Prostate gland (tissue), 2 donors: ENCODE measurements at regions not wholly inside any gene's neighbourhood (a gene's known extent, or its start where the extent isn't known, plus 50 kb on each side); places are given as distances from the start of the nearest gene placed in this dataset.
"Not testable (repeated sequence)": the region's sequence is repeated elsewhere in the genome, so short reads cannot be mapped to it uniquely, and the experiment has no call there.

Experiments
- DNase-seq: peaks from one replicate; pipeline ENCODE4 v3.0.0-alpha.2; 2019; ENCODE audit warnings: low spot score
- H3K27ac ChIP-seq, 2 donors: fragments of 200-600 bp; sonication (generic); 2 replicates each; pipeline ENCODE4 v1.5.1; 2017 to 2019
- H3K27me3 ChIP-seq: fragments of 200-600 bp; sonication (generic); replicated peaks from 2 replicates; pipeline ENCODE4 v1.5.1; 2019; ENCODE audit not compliant: insufficient read depth
- H3K36me3 ChIP-seq, 2 donors: fragments of 200-600 bp; sonication (generic); 1 replicate in 1 of 2; 2 replicates in 1 of 2; pipeline versions ENCODE4 v1.5.1 to v1.8.1; 2017 to 2019
- H3K4me1 ChIP-seq: fragments of 200-600 bp; sonication (generic); replicated peaks from 2 replicates; pipeline ENCODE4 v1.5.1; 2019
- H3K4me3 ChIP-seq, 2 donors: fragments of 200-600 bp; sonication (generic); 2 replicates each; pipeline ENCODE4 v1.5.1; 2017 to 2019
- H3K9me3 ChIP-seq: fragments of 200-600 bp; sonication (generic); 2 replicates; pipeline ENCODE4 v1.5.1; 2017
- POLR2A ChIP-seq: fragments of 450-650 bp; IDR thresholded peaks from one replicate; pipeline ENCODE4 v1.6.1; 2016; ENCODE audit warnings: antibody characterized with exemption, mild to moderate bottlenecking
- POLR2AphosphoS5 ChIP-seq: sonication (generic); formaldehyde crosslinking; IDR thresholded peaks from one replicate; pipeline ENCODE4 v1.6.1; 2017; ENCODE audit warnings: antibody characterized with exemption
- WGBS: methylation state at CpG from one replicate; pipeline ENCODE4 v1.1.5; 2018; 5-methylcytosine and 5-hydroxymethylcytosine counted together
- intact Hi-C: fragments of 100-400 bp; cut with DNase I; formaldehyde crosslinking; loops from one replicate; pipeline ENCODE4 v1.14.2; 2022
- TF ChIP-seq, protein P1 (sequence below), 4 experiments: fragments of 200-600 bp in 2 of 4; fragments of 450-650 bp in 2 of 4; sonication (generic) in 2 of 4; IDR thresholded peaks; 1 replicate in 3 of 4; 2 replicates in 1 of 4; pipeline ENCODE4 v1.5.1; 2016 to 2019; ENCODE audit warnings: antibody characterized with exemption in 4 of 4, mild to moderate bottlenecking in 2 of 4, moderate library complexity in 2 of 4

DNA sequence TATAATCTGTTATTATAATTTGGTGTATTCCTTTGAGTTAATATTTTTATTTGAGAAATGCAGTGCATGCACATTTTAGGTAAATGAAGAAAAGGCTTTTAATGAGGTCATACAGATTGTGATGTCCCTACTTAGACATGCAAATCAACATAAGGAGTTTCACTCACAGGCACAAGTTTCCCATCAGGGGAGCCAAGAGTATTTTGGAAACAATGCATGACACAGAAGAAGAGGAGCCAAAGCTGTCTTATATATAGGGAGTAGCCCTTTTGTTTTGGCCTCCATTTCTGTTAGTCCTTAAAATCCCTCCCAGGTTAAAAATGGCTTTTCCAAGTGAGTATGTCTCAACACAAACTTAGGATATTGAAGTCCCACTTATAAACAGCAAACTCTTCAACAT, 703.4 kb upstream of the ANKRD30A start:
- H3K4me1 ChIP-seq, result no peaks in the 10 kb centered on the region
- no peaks in the 10 kb centered on the region for H3K36me3 ChIP-seq
- DNase-seq, result no peak
- no peak overlapping the region for H3K27ac ChIP-seq
- no peak overlapping the region for H3K4me3 ChIP-seq
- no peaks in the 10 kb centered on the region for H3K27me3 ChIP-seq
- TF ChIP-seq, protein P1, sequence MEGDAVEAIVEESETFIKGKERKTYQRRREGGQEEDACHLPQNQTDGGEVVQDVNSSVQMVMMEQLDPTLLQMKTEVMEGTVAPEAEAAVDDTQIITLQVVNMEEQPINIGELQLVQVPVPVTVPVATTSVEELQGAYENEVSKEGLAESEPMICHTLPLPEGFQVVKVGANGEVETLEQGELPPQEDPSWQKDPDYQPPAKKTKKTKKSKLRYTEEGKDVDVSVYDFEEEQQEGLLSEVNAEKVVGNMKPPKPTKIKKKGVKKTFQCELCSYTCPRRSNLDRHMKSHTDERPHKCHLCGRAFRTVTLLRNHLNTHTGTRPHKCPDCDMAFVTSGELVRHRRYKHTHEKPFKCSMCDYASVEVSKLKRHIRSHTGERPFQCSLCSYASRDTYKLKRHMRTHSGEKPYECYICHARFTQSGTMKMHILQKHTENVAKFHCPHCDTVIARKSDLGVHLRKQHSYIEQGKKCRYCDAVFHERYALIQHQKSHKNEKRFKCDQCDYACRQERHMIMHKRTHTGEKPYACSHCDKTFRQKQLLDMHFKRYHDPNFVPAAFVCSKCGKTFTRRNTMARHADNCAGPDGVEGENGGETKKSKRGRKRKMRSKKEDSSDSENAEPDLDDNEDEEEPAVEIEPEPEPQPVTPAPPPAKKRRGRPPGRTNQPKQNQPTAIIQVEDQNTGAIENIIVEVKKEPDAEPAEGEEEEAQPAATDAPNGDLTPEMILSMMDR (IDR thresholded peaks at IDR 0.05), result no peak
- intact Hi-C loops, result no loop called here
- no peaks in the 10 kb centered on the region for H3K9me3 ChIP-seq

DNA sequence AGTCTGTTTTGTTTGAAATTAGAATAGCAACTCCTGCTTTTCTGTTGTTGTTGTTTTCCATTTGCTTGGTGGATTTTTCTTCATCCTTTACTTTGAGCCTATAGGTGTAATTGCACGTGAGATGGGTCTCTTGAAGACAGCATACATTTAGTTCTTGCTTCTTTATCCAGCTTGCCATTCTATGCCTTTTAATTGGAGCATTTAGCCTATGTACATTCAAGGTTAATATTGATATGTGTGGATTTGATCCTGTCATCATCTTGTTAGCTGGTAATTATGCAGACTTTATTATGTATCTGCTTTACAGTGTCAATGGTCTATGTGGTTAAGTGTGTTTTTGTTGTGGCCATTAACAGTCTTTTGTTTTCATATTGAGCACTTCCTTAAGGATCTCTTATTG, 708.9 kb upstream of the ANKRD30A start:
- Histone ChIP-seq H3K9me3 (no peaks in the 10 kb centered on the region), H3K27me3 (no peaks in the 10 kb centered on the region), H3K27ac (no peak overlapping the region), H3K4me3 (no peak overlapping the region), H3K36me3 (no peaks in the 10 kb centered on the region), H3K4me1 (no peaks in the 10 kb centered on the region)
- TF ChIP-seq POLR2AphosphoS5 (no peak), POLR2A (no peak)
- TF ChIP-seq, protein P1 (IDR thresholded peaks at IDR 0.05), result no peak
- DNase-seq, result no peak
- intact Hi-C loops, result no loop called here
- WGBS, result 35% methylated on average over 1 of the region's 1 CpG

DNA sequence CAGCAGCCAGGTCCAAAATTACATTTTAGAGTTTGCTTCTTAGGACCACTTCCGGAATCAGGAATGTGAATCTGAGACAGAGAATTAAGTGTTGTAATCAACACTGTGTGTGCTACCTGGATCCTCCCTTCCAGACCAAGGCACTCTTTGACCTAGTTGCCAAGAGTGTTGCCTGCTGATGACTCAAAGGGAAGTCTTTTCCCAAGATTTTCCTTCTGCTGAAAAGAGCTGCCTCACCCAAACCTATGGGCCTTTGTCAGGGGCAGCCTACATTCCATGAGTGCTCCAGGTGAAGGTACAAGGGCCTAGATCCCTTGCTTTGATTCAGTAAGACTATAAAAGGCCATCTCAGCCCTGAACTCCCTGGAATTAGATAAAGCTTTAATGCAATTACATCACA, 712.5 kb upstream of the ANKRD30A start:
- TF ChIP-seq, protein P1 (IDR thresholded peaks at IDR 0.05), result no peak
- TF ChIP-seq POLR2AphosphoS5 (no peak), POLR2A (no peak)
- DNase-seq, result no peak
- Histone ChIP-seq H3K4me3 (no peak overlapping the region), H3K4me1 (no peaks in the 10 kb centered on the region), H3K36me3 (no peaks in the 10 kb centered on the region), H3K27ac (no peak overlapping the region), H3K27me3 (no peaks in the 10 kb centered on the region), H3K9me3 (no peaks in the 10 kb centered on the region)
- intact Hi-C loops, result no loop called here
- WGBS, result 88% methylated on average over 1 of the region's 1 CpG

DNA sequence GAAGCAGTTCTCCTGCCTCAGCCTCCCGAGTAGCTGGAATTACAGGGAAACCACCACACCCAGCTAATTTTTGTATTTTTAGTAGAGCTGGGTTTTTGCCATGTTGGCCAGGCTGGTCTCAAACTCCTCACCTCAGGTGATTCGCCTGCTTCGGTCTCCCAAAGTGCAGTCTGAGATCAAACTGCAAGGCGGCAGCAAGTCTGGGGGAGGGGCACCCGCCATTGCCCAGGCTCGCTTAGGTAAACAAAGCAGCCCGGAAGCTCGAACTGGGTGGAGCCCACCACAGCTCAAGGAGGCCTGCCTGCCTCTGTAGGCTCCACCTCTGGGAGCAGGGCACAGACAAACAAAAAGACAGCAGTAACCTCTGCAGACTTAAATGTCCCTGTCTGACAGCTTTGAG, 725.2 kb upstream of the ANKRD30A start:
- intact Hi-C loops, H3K4me1 ChIP-seq, DNase-seq, H3K9me3 ChIP-seq, H3K27ac ChIP-seq, H3K27me3 ChIP-seq, H3K36me3 ChIP-seq, H3K4me3 ChIP-seq: not testable (repeated sequence)
- WGBS, result 59% methylated on average over 8 of the region's 8 CpGs

DNA sequence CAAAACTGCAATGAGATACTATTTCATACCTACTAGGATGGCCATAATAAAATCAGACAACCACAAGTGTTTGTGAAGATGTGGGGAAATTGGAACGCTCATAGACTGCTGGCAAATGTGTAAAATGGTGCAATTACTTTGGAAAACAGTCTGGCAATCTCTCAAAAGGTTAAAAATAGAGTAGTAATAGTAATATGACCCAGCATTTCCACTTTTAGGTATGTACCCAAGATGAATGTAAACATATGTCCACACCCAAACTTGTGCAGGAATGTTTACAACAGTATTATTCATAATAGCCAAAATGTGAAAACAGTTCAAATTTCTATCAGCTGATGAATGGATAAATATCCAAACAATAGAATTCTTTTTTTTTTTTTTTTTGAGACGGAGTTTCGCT, 731.6 kb upstream of the ANKRD30A start:
- H3K4me1 ChIP-seq, result no peaks in the 10 kb centered on the region
- no peak overlapping the region for H3K27ac ChIP-seq
- 89% methylated on average over 3 of the region's 3 CpGs for WGBS
- no peak for TF ChIP-seq POLR2A
- TF ChIP-seq, protein P1 (IDR thresholded peaks at IDR 0.05), result no peak
- TF ChIP-seq POLR2AphosphoS5, result no peak
- no peaks in the 10 kb centered on the region for H3K9me3 ChIP-seq
- no peak for DNase-seq
- intact Hi-C loops, result no loop called here
- no peaks in the 10 kb centered on the region for H3K36me3 ChIP-seq
- H3K4me3 ChIP-seq, result no peak overlapping the region
- H3K27me3 ChIP-seq, result no peaks in the 10 kb centered on the region

DNA sequence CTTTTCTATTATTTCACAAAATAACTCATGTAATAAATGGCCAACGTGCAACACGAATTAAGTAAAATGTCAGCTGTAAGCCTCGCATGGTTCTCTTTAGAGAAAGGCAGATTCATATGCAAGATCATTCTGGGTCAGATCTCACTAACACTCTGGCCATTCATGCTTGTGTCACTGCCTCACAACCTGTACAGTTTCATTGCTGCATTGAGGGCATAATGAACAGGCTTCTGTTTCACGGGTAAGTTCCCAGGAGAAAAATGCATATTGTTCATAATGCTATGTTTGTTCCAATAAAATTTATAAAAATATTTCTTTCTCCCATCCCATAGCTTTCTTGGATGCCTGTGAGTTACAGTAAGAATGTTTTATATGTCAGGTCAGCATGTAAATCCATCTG, 734.0 kb upstream of the ANKRD30A start:
- intact Hi-C loops, result no loop called here
- H3K27ac ChIP-seq, result no peak overlapping the region
- TF ChIP-seq, protein P1 (IDR thresholded peaks at IDR 0.05), result no peak
- TF ChIP-seq POLR2A (no peak), POLR2AphosphoS5 (no peak)
- H3K9me3 ChIP-seq, result no peaks in the 10 kb centered on the region
- DNase-seq, result no peak
- H3K4me3 ChIP-seq, result no peak overlapping the region
- H3K36me3 ChIP-seq, result no peaks in the 10 kb centered on the region
- H3K4me1 ChIP-seq, result no peaks in the 10 kb centered on the region
- 66% methylated on average over 4 of the region's 4 CpGs for WGBS
- no peaks in the 10 kb centered on the region for H3K27me3 ChIP-seq
